ENCODE measurements at regions not wholly inside any gene's neighbourhood (a gene's known extent, or its start where the extent isn't known, plus 50 kb on each side); places are given as distances from the start of the nearest gene placed in this dataset.

- no peak for TF ChIP-seq MLX (CRISPR knock-in tag; IDR thresholded peaks at IDR 0.05)
- TF ChIP-seq ZNF671 (CRISPR knock-in tag; IDR thresholded peaks at IDR 0.05): no peak
These were observed 260.9 kb downstream of the TENT5A start (continued) for GRCh38 chr6:81491454-81492101.

- no peaks in the 10 kb centered on the region for H3K27me3 Mint-ChIP-seq (ENCODE audit: low read depth)
- no peak for TF ChIP-seq NFATC4 (CRISPR knock-in tag; IDR thresholded peaks at IDR 0.05)
- no peak for TF ChIP-seq CREB1 (CRISPR knock-in tag; IDR thresholded peaks at IDR 0.05)
- TF ChIP-seq ZBTB21 (CRISPR knock-in tag; IDR thresholded peaks at IDR 0.05; ENCODE audit: borderline replicate concordance): no peak
- TF ChIP-seq AFF4 (CRISPR knock-in tag; IDR thresholded peaks at IDR 0.05; ENCODE audit: borderline replicate concordance): no peak
- TF ChIP-seq EMX1 (CRISPR knock-in tag; IDR thresholded peaks at IDR 0.05): no peak
- TF ChIP-seq NFYB (CRISPR knock-in tag; conservative IDR thresholded peaks at IDR 0.05; ENCODE audit: low read depth): no peak
- TF ChIP-seq SMAD3 (CRISPR knock-in tag; IDR thresholded peaks at IDR 0.05; ENCODE audit: borderline replicate concordance): no peak
- TF ChIP-seq ZNF232 (CRISPR knock-in tag; IDR thresholded peaks at IDR 0.05): no peak
- TF ChIP-seq ATF2 (CRISPR knock-in tag; IDR thresholded peaks at IDR 0.05; ENCODE audit: borderline replicate concordance, low read depth): no peak
- TF ChIP-seq IRF2 (CRISPR knock-in tag; IDR thresholded peaks at IDR 0.05; ENCODE audit: borderline replicate concordance, low read depth): no peak
- TF ChIP-seq, protein P1, sequence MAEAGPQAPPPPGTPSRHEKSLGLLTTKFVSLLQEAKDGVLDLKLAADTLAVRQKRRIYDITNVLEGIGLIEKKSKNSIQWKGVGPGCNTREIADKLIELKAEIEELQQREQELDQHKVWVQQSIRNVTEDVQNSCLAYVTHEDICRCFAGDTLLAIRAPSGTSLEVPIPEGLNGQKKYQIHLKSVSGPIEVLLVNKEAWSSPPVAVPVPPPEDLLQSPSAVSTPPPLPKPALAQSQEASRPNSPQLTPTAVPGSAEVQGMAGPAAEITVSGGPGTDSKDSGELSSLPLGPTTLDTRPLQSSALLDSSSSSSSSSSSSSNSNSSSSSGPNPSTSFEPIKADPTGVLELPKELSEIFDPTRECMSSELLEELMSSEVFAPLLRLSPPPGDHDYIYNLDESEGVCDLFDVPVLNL (CRISPR knock-in tag; IDR thresholded peaks at IDR 0.05; ENCODE audit: borderline replicate concordance, low read depth): no peak
- TF ChIP-seq E2F5 (CRISPR knock-in tag; IDR thresholded peaks at IDR 0.05): no peak
- TF ChIP-seq, protein P2, sequence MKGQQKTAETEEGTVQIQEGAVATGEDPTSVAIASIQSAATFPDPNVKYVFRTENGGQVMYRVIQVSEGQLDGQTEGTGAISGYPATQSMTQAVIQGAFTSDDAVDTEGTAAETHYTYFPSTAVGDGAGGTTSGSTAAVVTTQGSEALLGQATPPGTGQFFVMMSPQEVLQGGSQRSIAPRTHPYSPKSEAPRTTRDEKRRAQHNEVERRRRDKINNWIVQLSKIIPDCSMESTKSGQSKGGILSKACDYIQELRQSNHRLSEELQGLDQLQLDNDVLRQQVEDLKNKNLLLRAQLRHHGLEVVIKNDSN (CRISPR knock-in tag; IDR thresholded peaks at IDR 0.05): no peak
- TF ChIP-seq RELA (CRISPR knock-in tag; IDR thresholded peaks at IDR 0.05; ENCODE audit: borderline replicate concordance): no peak
- TF ChIP-seq NFE2L1 (CRISPR knock-in tag; IDR thresholded peaks at IDR 0.05): no peak
- no peak for TF ChIP-seq OVOL2 (CRISPR knock-in tag; IDR thresholded peaks at IDR 0.05; ENCODE audit: borderline replicate concordance)
- no peak for TF ChIP-seq ZNF396 (CRISPR knock-in tag; IDR thresholded peaks at IDR 0.05; ENCODE audit: borderline replicate concordance)
- TF ChIP-seq, protein P3, sequence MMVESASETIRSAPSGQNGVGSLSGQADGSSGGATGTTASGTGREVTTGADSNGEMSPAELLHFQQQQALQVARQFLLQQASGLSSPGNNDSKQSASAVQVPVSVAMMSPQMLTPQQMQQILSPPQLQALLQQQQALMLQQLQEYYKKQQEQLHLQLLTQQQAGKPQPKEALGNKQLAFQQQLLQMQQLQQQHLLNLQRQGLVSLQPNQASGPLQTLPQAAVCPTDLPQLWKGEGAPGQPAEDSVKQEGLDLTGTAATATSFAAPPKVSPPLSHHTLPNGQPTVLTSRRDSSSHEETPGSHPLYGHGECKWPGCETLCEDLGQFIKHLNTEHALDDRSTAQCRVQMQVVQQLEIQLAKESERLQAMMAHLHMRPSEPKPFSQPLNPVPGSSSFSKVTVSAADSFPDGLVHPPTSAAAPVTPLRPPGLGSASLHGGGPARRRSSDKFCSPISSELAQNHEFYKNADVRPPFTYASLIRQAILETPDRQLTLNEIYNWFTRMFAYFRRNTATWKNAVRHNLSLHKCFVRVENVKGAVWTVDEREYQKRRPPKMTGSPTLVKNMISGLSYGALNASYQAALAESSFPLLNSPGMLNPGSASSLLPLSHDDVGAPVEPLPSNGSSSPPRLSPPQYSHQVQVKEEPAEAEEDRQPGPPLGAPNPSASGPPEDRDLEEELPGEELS (CRISPR knock-in tag; IDR thresholded peaks at IDR 0.05): no peak
- no peak for TF ChIP-seq TP53 (CRISPR knock-in tag; IDR thresholded peaks at IDR 0.05)
- ChIA-PET CTCF (interaction anchor here (0.9 kb wide), 1 partner anchor 22 kb away, joined by 3 read pairs; no protein-coding TSS in a partner anchor), POLR2A (no interaction called here)
- peak; percentile 74 for ATAC-seq
- no peak overlapping the region for H3K27ac Mint-ChIP-seq
- H3K36me3 Mint-ChIP-seq: no peaks in the 10 kb centered on the region
- no peak overlapping the region for H3K4me3 Mint-ChIP-seq
- no peaks in the 10 kb centered on the region for H3K9me3 Mint-ChIP-seq
- peak; percentile 11 for DNase-seq (ENCODE audit: low spot score)
- H3K4me1 Mint-ChIP-seq: no peaks in the 10 kb centered on the region
These were observed 265.0 kb downstream of the TENT5A start for GRCh38 chr6:81487489-81487888.

Data from WTC11 (cell line).